Liver (tissue), 7 donors: ENCODE measurements at regions not wholly inside any gene's neighbourhood (a gene's known extent, or its start where the extent isn't known, plus 50 kb on each side); places are given as distances from the start of the nearest gene placed in this dataset.

Experiments used
- DNase-seq: peaks from one replicate; pipeline ENCODE4 v3.0.0-alpha.2; 2017; ENCODE audit warnings: low spot score
- H3K27ac ChIP-seq, 2 donors: one replicate each; pipeline ENCODE4 v1.7.0; 2013; ENCODE audit warnings: inconsistent platforms in 2 of 2, low read length in 2 of 2, control low read depth in 1 of 2, low read depth in 1 of 2, mild to moderate bottlenecking in 1 of 2
- H3K27me3 ChIP-seq, 4 donors: one replicate each; pipeline versions ENCODE4 v1.6.1 to v1.7.0; 2013; ENCODE audit warnings: low read length in 3 of 4, inconsistent platforms in 1 of 4, mild to moderate bottlenecking in 1 of 4, moderate library complexity in 1 of 4; ENCODE audit not compliant: control insufficient read depth in 4 of 4, insufficient read depth in 4 of 4
- H3K36me3 ChIP-seq, 4 donors: one replicate each; pipeline versions ENCODE4 v1.6.1 to v1.7.0; 2013; ENCODE audit warnings: low read length in 3 of 4, mild to moderate bottlenecking in 3 of 4, low read depth in 1 of 4, moderate library complexity in 1 of 4; ENCODE audit not compliant: control insufficient read depth in 4 of 4, insufficient read depth in 3 of 4
- H3K4me1 ChIP-seq, 4 donors: one replicate each; pipeline versions ENCODE4 v1.6.1 to v1.7.0; 2013; ENCODE audit warnings: low read length in 3 of 4, mild to moderate bottlenecking in 3 of 4, moderate library complexity in 1 of 4; ENCODE audit not compliant: control insufficient read depth in 4 of 4, insufficient read depth in 4 of 4
- H3K4me3 ChIP-seq, 3 donors: one replicate each; pipeline versions ENCODE4 v1.6.1 to v1.7.0; 2013; ENCODE audit warnings: low read length in 3 of 3, control low read depth in 1 of 3, low read depth in 1 of 3, mild to moderate bottlenecking in 1 of 3
- H3K9ac ChIP-seq, 2 donors: one replicate each; pipeline ENCODE4 v1.7.0; 2013; ENCODE audit warnings: low read length in 2 of 2, mild to moderate bottlenecking in 2 of 2, moderate library complexity in 2 of 2, control low read depth in 1 of 2, low read depth in 1 of 2
- H3K9me3 ChIP-seq, 4 donors: one replicate each; pipeline versions ENCODE4 v1.6.1 to v1.7.0; 2013; ENCODE audit warnings: low read length in 3 of 4; ENCODE audit not compliant: control insufficient read depth in 4 of 4
- EGR1 ChIP-seq, 2 donors: IDR thresholded peaks; 2 replicates each; pipeline ENCODE4 v1.6.1; 2016 to 2018; ENCODE audit warnings: antibody characterized with exemption in 2 of 2, low read depth in 2 of 2
- FOXA1 ChIP-seq: IDR thresholded peaks from 2 replicates; pipeline ENCODE4 v1.6.1; 2016; ENCODE audit warnings: antibody characterized with exemption
- GABPA ChIP-seq, 2 donors: IDR thresholded peaks in 1 of 2; conservative IDR thresholded peaks in 1 of 2; 2 replicates each; pipeline ENCODE4 v1.6.1; 2016; ENCODE audit warnings: antibody characterized with exemption in 2 of 2, mild to moderate bottlenecking in 1 of 2, moderate library complexity in 1 of 2
- HNF4A ChIP-seq, 2 donors: conservative IDR thresholded peaks; 2 replicates each; pipeline ENCODE4 v1.6.1; 2016; ENCODE audit warnings: antibody characterized with exemption in 2 of 2, mild to moderate bottlenecking in 2 of 2
- HNF4G ChIP-seq: IDR thresholded peaks from 2 replicates; pipeline ENCODE4 v1.6.1; 2016; ENCODE audit warnings: antibody characterized with exemption
- JUND ChIP-seq, 2 donors: IDR thresholded peaks; 2 replicates each; pipeline ENCODE4 v1.6.1; 2016; ENCODE audit warnings: antibody characterized with exemption in 2 of 2
- NR2F2 ChIP-seq: IDR thresholded peaks from 2 replicates; pipeline ENCODE4 v1.6.1; 2016; ENCODE audit warnings: antibody characterized with exemption
- RAD21 ChIP-seq, 2 donors: IDR thresholded peaks; 2 replicates each; pipeline ENCODE4 v1.6.1; 2016; ENCODE audit warnings: antibody characterized with exemption in 2 of 2, mild to moderate bottlenecking in 2 of 2
- REST ChIP-seq: IDR thresholded peaks from 2 replicates; pipeline ENCODE4 v1.6.1; 2016; ENCODE audit warnings: antibody characterized with exemption, mild to moderate bottlenecking
- RXRA ChIP-seq, 2 donors: IDR thresholded peaks; 2 replicates each; pipeline ENCODE4 v1.6.1; 2017 to 2018; ENCODE audit warnings: antibody characterized with exemption in 2 of 2, mild to moderate bottlenecking in 1 of 2
- SP1 ChIP-seq: IDR thresholded peaks from 2 replicates; pipeline ENCODE4 v1.6.1; 2018; ENCODE audit warnings: antibody characterized with exemption, mild to moderate bottlenecking
- TAF1 ChIP-seq: conservative IDR thresholded peaks from 2 replicates; pipeline ENCODE4 v1.6.1; 2016; ENCODE audit warnings: antibody characterized with exemption, mild to moderate bottlenecking
- YY1 ChIP-seq: IDR thresholded peaks from 2 replicates; pipeline ENCODE4 v1.6.1; 2016; ENCODE audit warnings: antibody characterized with exemption, mild to moderate bottlenecking
- ZBTB33 ChIP-seq: IDR thresholded peaks from 2 replicates; pipeline ENCODE4 v1.6.1; 2016; ENCODE audit warnings: antibody characterized with exemption
- WGBS: extraction: QIAGEN DNeasy Blood & Tissue Kit; methylation state at CpG from one replicate; pipeline ENCODE4 v1.1.7; 2013; 5-methylcytosine and 5-hydroxymethylcytosine counted together
- TF ChIP-seq, protein P1 (sequence below): IDR thresholded peaks from 2 replicates; pipeline ENCODE4 v1.6.1; 2016; ENCODE audit warnings: antibody characterized with exemption
- TF ChIP-seq, protein P2 (sequence below): IDR thresholded peaks from 2 replicates; pipeline ENCODE4 v1.6.1; 2016; ENCODE audit warnings: antibody characterized with exemption
- donor health status: healthy.
- donor health status: healthy.
- donor health status: healthy.
- donor health status: healthy.

- DNase-seq, result no peak
- peaks cover 0 to 3% (median 0%) of the 10 kb centered on the region in 4 donors for H3K9me3 ChIP-seq
- H3K4me1 ChIP-seq, result no peaks in the 10 kb centered on the region
- no peak overlapping the region for H3K27ac ChIP-seq
- no peaks in the 10 kb centered on the region for H3K36me3 ChIP-seq
- TF ChIP-seq SP1, result no peak
- TF ChIP-seq GABPA (IDR thresholded peaks at IDR 0.05 in 1 of 2, conservative IDR thresholded peaks at IDR 0.05 in 1 of 2), result no peak
- no peak for TF ChIP-seq RAD21 (IDR thresholded peaks at IDR 0.05)
- TF ChIP-seq ZBTB33, result no peak
- no peak for TF ChIP-seq REST
- no peak for TF ChIP-seq EGR1 (IDR thresholded peaks at IDR 0.05; ENCODE audit: low read depth in 2 of 2)
- TF ChIP-seq TAF1, result no peak
- TF ChIP-seq YY1, result no peak
- TF ChIP-seq FOXA1, result no peak
- no peaks in the 10 kb centered on the region for H3K27me3 ChIP-seq
- no peak overlapping the region for H3K4me3 ChIP-seq
- H3K9ac ChIP-seq, result no peak overlapping the region
- 97% methylated on average over 1 of the region's 1 CpG for WGBS
Measured at GRCh38 chr5:54753753-54754152, 231.6 kb downstream of the ESM1 start.

- Histone ChIP-seq H3K36me3 (no peaks in the 10 kb centered on the region), H3K4me3 (no peak overlapping the region), H3K9me3 (peaks cover 0 to 3% (median 0%) of the 10 kb centered on the region in 4 donors), H3K27ac (no peak overlapping the region), H3K9ac (no peak overlapping the region), H3K27me3 (no peaks in the 10 kb centered on the region), H3K4me1 (no peaks in the 10 kb centered on the region)
- WGBS, result 46% methylated on average over 4 of the region's 4 CpGs
- TF ChIP-seq RAD21 (IDR thresholded peaks at IDR 0.05) (no peak), EGR1 (IDR thresholded peaks at IDR 0.05; ENCODE audit: low read depth in 2 of 2) (no peak), SP1 (no peak), ZBTB33 (no peak), JUND (IDR thresholded peaks at IDR 0.05) (no peak), REST (no peak), HNF4G (no peak), GABPA (IDR thresholded peaks at IDR 0.05 in 1 of 2, conservative IDR thresholded peaks at IDR 0.05 in 1 of 2) (no peak), HNF4A (conservative IDR thresholded peaks at IDR 0.05) (no peak), NR2F2 (no peak), TAF1 (no peak), RXRA (IDR thresholded peaks at IDR 0.05) (no peak)
- TF ChIP-seq, protein P1, sequence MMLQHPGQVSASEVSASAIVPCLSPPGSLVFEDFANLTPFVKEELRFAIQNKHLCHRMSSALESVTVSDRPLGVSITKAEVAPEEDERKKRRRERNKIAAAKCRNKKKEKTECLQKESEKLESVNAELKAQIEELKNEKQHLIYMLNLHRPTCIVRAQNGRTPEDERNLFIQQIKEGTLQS, result no peak
- TF ChIP-seq, protein P2, sequence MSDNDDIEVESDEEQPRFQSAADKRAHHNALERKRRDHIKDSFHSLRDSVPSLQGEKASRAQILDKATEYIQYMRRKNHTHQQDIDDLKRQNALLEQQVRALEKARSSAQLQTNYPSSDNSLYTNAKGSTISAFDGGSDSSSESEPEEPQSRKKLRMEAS, result no peak
- DNase-seq, result no peak
Measured at GRCh38 chr5:54753034-54753433, 232.4 kb downstream of the ESM1 start.
